Activated effector memory CD4-positive, alpha-beta T cell treated with anti-CD3 and anti-CD28 coated beads, Interleukin-2, amount 50 U/mL, for 16 hours (primary cell): ENCODE measurements at regions not wholly inside any gene's neighbourhood (a gene's known extent, or its start where the extent isn't known, plus 50 kb on each side); places are given as distances from the start of the nearest gene placed in this dataset.
A peak's percentile ranks its signal among the peaks of the same experiment; 100 is the strongest.

Experiments
- DNase-seq: peaks from one replicate; pipeline ENCODE4 v3.0.0-alpha.2; 2020

- peak; percentile 64 for DNase-seq
Observed at GRCh38 chr3:127458696-127459604, 131.6 kb downstream of the TPRA1 start.

- DNase-seq = peak; percentile 13
Observed at GRCh38 chr3:127457546-127458145, 132.9 kb downstream of the TPRA1 start.

DNA sequence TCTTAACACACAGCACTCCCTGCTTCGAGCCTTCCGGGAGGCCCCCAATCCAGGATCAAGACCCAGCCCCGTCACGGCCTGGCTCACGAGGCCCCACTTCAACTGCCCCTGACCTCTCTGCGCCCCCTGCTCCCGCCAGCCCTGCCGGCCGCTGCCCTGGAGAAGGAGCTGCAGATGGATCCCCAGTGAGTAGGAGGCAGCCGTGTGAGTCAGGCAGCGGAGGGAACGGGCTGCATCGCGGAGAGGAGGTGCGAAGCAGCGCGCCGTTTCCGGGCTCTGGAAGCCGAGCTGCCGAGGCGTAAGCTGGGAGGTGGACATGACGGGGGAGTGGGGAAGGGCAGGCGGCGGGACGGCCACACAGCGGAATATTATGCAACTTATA, 133.4 kb downstream of the TPRA1 start:
- DNase-seq = no peak

DNA sequence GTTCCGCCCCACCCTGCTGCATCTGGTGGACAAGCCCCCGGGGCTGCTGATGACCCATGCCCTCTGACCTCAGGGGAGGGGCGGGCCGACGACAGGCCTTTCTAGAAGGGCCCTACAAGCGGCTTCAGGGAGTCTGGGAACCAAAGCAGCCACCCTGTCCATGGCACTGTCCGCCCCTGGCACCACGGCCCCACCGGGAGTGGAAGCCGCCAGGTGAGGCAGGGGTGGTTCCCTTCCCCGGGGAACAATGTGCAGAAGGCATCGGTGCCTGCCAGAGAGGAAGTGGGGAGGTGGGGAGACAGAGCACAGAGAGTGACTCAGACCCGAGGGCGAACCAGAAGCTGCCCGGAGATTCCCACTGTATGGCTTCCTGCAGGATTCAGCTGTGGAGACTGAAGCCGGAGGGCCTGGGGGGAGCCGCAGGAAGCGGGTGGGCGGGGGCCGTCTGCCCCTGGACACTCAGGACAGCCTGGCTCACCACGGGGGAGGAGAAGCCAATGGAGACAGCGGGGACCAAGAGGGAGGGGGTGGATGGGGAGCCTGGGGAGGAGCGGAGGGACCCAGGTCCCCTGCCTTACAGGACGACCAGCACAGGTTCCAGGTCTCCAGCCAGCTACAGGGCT, 134.0 kb downstream of the TPRA1 start:
- peak; percentile 61 for DNase-seq

GRCh38 chr3:127455541-127456450, 134.7 kb downstream of the TPRA1 start:
- peak; percentile 74 for DNase-seq

DNA sequence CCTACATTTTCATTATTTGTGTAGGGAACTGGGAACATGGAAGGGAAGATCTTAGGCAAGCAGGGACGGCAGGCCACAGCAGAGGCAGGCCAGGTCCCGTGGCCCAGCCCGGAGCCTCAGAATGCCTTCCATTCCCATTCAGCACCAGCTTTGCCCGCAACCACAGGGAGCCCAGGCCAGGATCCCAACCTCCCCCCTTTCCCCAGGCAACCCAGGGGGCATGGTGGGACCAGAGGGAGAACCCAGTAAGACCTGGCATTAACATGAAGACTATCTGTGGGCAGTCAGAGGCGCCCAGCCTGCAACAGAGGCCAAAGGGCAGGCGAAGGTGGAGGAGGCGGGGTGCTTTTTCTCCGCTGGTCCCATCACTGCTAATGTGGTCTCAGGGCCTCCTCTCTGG, 135.6 kb downstream of the TPRA1 start:
- DNase-seq = peak; percentile 44

DNA sequence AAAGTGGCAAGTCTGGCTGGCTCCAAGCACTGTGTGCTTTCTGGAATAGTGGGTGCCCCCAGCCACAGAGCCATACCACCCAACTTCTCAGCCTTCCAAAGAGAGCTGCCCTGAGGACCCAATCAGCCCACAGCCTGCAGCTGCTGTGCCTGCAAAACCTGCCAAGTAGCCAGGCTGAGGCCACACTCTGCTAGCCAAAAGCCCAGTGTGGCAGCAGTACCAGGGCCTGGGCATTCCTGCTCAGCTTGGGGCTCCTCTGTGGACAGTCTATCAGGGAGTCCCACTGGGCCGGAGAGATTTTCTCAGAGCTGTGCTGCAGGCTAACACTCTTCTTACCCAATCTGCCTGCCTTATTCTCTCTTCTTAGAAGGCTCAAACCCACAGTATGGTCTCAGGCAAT, 136.5 kb downstream of the TPRA1 start:
- DNase-seq = peak; percentile 43

DNA sequence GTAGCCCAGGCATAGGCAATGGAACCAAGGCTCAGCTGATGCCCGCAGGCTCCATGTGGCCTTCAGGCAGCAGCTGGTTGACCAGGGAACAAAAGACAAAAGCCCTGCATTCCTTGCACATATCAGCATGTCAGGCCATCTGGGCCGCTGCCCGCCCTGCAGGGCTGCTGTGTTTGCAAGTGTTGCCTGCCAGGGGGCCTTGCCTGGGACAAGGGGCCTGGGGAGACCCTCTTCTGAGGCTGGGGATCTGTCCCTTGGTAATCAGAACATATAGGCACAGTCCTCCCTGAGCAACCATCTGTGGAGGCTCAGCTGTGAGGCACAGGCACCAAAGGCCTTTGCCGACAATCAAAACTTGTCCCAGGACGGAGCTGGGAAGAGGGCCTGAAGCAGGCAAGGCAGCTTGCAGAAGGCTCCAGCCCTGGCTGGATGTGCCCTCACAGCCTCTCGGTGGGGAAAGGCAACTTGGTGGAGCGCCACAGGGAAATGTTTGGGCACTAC, 138.2 kb downstream of the TPRA1 start:
- DNase-seq = peak; percentile 50

DNA sequence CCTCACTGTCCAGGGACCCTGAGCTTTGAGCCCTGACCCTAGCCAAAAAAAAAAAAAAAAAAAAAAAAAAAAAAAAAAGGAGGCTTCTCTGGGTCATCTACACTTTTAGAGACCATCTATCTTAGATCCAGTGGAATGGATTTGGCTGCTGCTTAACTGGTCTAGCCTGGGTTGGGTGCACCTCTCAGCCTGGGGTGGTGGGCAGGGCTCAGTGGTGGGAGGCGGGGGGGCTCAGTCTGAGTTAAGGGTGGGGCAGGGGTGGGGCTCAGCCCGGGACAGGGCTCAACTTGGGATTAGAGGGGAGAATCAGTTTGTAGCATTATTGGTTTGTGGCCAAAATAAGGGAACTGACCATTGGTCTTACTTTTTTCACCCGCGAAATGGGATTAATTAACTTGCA, 139.2 kb downstream of the TPRA1 start:
- DNase-seq = peak; percentile 28

DNA sequence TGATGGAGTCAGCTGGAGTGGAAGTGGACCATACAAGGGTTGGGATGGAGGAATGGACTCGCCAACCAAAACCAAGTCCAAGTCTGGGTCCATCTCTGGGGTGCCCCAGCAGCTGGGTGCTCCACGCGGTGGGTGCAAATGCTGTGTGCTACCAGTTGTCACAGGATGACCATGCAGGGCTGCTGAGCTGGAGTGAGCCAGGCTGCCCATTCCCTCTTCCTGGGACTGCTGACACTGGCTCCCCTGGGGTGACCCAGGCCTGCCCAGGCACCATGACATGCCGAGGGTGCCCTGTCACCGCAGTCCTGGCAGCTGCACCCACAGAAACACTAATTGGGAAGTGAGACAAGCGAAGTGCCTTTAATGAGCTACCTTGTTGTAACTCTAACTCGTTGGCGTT, 140.2 kb downstream of the TPRA1 start:
- DNase-seq = peak; percentile 51

DNA sequence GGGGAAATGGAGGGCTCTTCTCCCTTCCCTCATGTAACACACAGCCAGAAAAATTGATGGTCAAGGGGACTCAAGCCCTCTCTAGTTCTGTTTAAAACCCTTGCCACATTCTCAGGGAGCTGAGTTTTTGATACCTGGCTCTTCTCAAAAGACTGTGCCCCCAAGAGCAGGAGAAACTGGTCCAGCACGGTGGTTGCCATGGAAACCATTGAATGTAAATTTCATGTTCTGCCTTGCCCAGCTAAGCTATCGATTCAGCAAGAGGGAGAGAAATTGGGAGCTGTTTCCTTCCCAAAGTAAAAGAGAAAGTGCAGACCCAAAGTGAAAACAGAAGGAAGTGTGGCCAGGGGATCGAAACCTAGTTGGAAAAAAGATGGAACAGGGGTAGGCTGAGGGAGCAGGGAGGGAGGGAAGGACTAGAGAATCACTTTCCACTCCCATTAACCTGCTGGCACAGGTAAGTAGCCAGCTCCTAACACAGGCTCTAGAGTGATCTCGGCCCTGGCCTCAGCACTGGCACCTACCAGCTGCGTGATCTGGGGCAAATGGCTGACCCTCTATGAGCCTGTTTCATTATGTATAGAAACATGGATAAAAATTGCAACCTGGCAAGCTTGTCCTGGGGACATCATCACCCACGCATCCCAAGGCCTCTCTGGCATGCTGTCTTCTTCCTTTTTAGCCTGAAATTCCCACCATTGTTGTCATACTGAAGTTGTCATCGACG, 140.9 kb downstream of the TPRA1 start:
- peak; percentile 12 for DNase-seq

DNA sequence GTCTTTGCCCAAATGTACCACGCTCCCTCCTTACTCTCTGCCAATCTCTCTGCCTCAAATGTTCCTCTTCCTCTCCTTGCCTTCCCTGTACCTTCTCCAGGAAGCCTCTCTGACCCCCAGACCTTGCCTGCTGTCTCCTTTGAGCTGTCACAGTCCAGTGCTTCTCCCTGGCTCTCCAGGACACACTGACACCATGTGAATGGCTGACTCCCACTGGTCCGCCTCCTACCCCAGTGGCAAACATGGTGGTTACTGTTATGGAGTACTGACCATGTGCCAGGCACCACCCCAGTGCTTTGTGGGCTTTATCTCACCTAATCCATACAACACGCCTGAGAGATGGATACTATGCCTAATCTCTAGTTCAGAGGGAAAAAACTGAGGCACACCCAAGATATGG, 141.9 kb downstream of the TPRA1 start:
- DNase-seq = no peak

- peak; percentile 42 for DNase-seq
Observed at GRCh38 chr3:127448161-127448561, 142.4 kb downstream of the TPRA1 start.

DNA sequence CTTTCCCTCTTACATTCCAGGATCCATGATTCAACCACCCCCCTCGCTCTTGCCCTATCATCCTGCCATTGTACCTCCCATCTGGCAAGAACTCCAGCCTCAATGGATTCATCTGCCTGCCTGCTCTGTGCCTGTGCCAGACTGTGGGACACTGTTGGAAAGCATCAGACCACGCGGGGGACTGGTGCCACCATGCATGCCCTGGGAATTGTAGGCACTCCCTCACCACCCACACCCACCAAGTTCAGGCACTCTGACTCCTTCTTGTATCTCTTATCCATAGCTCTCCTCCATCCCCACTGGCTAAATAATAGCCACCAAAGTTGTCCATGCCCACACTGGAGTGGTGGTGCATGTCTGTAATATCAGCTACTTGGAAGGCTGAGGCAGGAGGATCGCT, 143.8 kb downstream of the TPRA1 start:
- no peak for DNase-seq

- peak; percentile 47 for DNase-seq
Observed at GRCh38 chr3:127445581-127446343, 144.8 kb downstream of the TPRA1 start.

DNA sequence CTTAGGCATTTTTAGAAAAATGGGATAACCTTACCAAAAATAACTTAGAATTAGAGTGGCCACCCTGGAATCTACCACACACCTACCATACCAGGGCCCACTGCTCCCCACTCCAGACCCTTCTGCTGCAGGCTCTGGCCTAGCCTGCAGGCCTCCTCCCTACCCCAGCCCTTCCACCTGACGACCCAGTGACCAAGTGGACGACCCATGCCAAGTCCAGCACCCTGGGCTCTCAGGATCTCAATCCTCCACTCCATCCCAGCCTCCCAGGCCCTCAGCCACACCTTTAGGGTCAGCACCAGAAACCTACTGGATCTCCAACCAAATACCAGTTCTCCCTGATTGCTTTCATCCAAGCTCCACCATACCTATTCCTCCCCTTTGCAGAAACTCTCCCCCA, 145.8 kb downstream of the TPRA1 start:
- no peak for DNase-seq

GRCh38 chr3:127443581-127444375, 146.8 kb downstream of the TPRA1 start:
- DNase-seq = peak; percentile 53

- DNase-seq = peak; percentile 55
Observed at GRCh38 chr3:127442506-127442905, 148.0 kb downstream of the TPRA1 start.

DNA sequence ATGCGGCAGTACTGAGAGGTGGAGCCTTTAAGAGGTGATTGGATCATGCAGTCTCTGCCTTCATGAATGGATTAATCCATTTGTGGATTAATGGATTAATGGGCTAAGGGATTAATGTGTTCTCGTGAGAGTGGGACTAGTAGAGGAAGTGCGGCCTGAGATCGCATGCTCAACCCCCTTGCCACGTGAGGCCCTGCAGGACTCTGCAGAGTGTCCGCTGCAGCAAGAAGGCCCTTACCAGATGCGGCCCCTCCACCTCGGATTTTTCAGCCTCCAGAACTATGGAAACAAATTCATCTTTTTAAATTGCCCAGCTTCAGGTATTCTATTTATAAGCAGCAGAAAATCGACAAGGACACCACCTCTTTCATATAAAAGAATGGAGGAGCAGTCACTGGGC, 148.8 kb downstream of the TPRA1 start:
- DNase-seq = peak; percentile 30

- no peak for DNase-seq
Observed at GRCh38 chr3:127440384-127440783, 150.1 kb downstream of the TPRA1 start.
